GM10248 (cell line): ENCODE measurements at regions not wholly inside any gene's neighbourhood (a gene's known extent, or its start where the extent isn't known, plus 50 kb on each side); places are given as distances from the start of the nearest gene placed in this dataset.

Experiments used
- CTCF ChIA-PET: fragments of 300-600 bp; sonication (Branson Sonifier 250); formaldehyde crosslinking; extraction: SDS; loops from one replicate; lab custom pipeline; 2021; ENCODE audit warnings: antibody characterized with exemption; lab: Yijun Ruan, JAX
- POLR2A ChIA-PET: fragments of 350-650 bp; sonication (Branson Sonifier 250); formaldehyde crosslinking; extraction: SDS; loops from one replicate; lab custom pipeline; 2020; ENCODE audit warnings: antibody characterized with exemption; lab: Yijun Ruan, JAX
- DNase-seq: peaks from one replicate; pipeline ENCODE4 v3.0.0; 2012; ENCODE audit errors: extremely low spot score
- TF ChIP-seq, protein P1 (sequence below): IDR thresholded peaks from 2 replicates; pipeline ENCODE4 v1.5.1; 2012; ENCODE audit warnings: mild to moderate bottlenecking, low read depth; ENCODE audit errors: extremely low read depth, missing control alignments, control extremely low read depth

DNA sequence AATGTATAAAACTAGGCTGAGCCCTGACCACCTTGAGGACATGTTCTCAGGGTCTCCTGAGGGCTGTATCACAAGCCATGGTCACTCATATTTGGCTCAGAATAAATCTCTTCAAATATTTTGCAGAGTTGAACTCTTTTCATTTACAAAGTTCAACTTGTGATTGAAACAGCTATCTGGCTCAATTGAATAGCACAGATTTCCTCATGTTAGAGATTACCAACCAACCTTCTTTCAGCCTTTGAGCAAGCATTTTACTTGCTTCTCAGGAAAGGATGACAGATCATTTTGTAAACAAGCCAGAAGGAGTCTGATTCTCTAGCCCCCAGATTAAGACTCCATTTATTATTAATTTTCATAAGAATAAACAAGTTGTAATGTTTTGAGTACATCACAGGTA, 111.0 kb upstream of the DOK5 start:
- CTCF ChIA-PET = no interaction called here
- no peak for DNase-seq

DNA sequence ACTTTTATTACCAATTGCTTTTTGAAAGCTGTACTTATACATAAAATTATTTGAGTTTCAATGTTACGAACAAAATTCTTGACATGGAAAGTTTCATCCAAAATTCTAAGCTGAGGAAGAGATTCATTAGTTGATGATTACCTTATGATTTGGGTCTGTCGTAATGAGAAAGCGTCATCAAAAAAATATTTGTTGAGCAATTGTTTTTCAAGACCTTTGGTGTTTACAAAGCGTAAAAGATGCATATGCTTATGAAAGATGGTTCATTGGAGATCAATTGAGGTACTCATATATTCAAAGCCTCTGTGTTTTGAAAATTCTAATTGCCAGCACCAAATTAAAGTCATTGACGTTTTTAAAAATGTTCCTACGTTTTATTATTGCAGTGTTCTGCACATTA, 110.5 kb upstream of the DOK5 start:
- POLR2A ChIA-PET = no interaction called here
- CTCF ChIA-PET = no interaction called here
- TF ChIP-seq, protein P1, sequence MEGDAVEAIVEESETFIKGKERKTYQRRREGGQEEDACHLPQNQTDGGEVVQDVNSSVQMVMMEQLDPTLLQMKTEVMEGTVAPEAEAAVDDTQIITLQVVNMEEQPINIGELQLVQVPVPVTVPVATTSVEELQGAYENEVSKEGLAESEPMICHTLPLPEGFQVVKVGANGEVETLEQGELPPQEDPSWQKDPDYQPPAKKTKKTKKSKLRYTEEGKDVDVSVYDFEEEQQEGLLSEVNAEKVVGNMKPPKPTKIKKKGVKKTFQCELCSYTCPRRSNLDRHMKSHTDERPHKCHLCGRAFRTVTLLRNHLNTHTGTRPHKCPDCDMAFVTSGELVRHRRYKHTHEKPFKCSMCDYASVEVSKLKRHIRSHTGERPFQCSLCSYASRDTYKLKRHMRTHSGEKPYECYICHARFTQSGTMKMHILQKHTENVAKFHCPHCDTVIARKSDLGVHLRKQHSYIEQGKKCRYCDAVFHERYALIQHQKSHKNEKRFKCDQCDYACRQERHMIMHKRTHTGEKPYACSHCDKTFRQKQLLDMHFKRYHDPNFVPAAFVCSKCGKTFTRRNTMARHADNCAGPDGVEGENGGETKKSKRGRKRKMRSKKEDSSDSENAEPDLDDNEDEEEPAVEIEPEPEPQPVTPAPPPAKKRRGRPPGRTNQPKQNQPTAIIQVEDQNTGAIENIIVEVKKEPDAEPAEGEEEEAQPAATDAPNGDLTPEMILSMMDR = no peak
- no peak for DNase-seq

More for the DNA sequence above, 111.0 kb upstream of the DOK5 start:
- POLR2A ChIA-PET = no interaction called here
- TF ChIP-seq, protein P1 = no peak

DNA sequence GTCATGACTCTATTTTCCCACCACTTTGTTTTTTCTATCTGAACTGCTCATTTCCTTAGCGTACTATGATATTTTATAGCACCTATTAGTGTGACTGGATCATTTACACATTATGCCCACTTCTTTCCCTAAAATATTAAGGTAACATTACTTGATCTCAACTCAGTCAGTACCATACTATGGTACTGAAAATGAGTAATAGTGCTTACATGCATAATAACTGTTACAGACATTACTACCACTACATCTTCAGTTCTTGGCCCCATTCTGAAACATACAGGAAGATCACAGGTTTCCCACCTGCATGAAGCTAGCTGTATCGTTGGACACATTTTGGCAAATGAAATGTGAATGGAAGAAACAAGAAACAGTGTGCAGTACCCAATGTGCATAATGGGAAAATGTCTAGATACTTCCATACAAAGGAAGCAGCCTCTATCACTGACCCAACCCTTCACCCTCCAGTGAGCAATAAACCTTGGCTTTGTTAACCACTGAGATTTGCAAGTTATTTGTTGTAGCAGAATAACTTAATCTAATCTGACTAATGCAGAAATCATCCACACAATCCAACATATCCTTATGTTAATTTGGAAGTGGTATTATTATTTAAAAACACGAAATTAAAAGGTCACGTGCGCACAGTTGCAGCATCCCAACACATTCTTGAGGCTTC, 108.6 kb upstream of the DOK5 start:
- POLR2A ChIA-PET = no interaction called here

DNA sequence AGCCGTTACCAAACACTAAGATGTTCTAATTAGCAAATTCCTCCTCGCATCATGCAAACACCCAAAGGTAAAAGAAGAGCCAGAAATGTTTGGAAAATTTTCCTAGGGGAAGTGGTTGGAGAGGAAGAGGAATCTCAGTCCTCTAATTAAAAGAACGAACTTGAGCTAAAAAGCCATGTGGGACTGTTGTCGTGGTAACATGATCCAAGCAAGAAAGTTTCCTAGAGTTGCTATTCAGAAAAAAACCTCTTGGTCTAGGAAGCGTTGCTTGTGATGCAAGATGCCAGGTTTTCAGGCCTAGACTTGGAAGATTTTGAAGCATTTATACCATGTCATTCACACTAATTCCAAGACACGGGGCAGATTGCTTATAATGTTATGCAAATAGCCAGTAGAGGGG, 106.8 kb upstream of the DOK5 start:
- TF ChIP-seq, protein P1 = no peak
- no peak for DNase-seq
- ChIA-PET CTCF (interaction anchor here (1.6 kb wide), 1 partner anchor 32 kb away, joined by 3 read pairs; no protein-coding TSS in a partner anchor), POLR2A (no interaction called here)

More for the DNA sequence above, 108.6 kb upstream of the DOK5 start:
- DNase-seq = no peak
- CTCF ChIA-PET = no interaction called here
- TF ChIP-seq, protein P1 = no peak

DNA sequence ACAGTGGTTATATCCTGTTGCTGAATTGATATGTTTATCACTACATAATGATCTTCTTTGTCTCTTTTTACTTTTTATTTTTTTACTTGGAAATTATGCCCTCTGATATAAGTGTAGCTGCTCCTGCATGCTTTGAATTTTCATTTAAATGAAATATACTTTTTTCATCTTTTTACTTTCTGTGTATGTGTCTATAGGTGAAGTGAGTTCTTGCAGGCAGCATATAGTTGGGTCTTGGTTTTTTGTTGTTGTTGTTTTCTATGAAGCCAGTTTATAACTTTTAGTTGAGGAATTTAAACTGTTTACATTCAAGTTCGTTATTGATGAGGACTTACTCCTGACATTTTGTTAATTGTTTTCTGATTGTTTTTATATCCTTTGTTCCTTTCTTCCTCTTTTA, 103.1 kb upstream of the DOK5 start:
- ChIA-PET CTCF (no interaction called here), POLR2A (no interaction called here)
- TF ChIP-seq, protein P1 = no peak
- DNase-seq = no peak

DNA sequence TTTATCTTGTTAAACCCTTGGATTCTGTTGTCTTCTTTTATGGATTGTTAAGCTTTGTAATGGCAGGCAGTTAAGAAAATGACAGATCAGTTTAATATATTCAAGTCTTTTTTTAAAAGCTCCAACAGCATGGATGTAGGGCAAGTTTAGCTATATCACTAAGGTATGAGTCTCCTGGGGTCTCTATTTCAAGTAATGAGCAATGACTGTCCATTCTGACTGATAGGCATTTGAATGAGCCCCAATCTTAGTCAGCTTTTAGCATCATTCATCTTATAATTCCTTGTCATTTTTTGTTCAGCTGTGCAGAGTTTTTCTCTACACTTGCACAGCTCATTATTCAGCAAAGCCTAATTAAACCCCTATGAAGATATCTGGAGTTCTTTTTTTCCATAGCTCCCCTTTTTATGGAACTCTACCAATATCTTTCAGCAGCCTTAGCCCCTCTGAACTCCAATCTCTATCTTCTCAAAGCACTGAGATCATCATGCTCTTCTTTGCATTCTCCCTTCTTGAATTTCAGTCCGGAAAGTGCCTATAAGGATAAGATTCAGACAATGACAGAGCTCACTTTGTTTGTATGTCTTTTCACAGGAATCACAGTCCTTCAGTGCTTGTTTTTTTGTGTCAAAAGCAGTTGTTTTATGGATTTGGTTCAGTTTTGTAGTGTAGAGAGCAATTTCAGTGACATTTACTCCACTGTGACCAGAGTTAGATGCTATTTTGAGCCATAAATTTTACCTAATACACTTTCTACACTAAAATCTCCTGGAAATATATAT, 97.2 kb upstream of the DOK5 start:
- TF ChIP-seq, protein P1 = no peak
- CTCF ChIA-PET = interaction anchor here (0.8 to 1.5 kb wide), 3 partner anchors 9 to 272 kb away, joined by 3 to 7 read pairs (median 4); no protein-coding TSS in a partner anchor
- no peak for DNase-seq
- POLR2A ChIA-PET = no interaction called here
